Naive B cell (primary cell): ENCODE measurements at regions not wholly inside any gene's neighbourhood (a gene's known extent, or its start where the extent isn't known, plus 50 kb on each side); places are given as distances from the start of the nearest gene placed in this dataset.

Source experiments
- ATAC-seq, 2 donors: fragments of 150-1000 bp; cut with Tn5 transposase; 2 replicates each; pipeline ENCODE4 v1.10.0; 2021; ENCODE audit warnings: low read depth in 2 of 2, mild to moderate bottlenecking in 2 of 2, moderate library complexity in 2 of 2
- DNase-seq: peaks from one replicate; pipeline ENCODE4 v3.0.0; 2022
- H3K27ac Mint-ChIP-seq, 6 donors: one replicate each; pipeline ENCODE4 v1.8.0; 2020 to 2022; ENCODE audit warnings: mild to moderate bottlenecking in 6 of 6, mixed read lengths in 6 of 6, moderate library complexity in 5 of 6, inconsistent platforms in 2 of 6
- H3K27me3 Mint-ChIP-seq, 3 donors: one replicate each; pipeline ENCODE4 v1.8.0; 2021 to 2022; ENCODE audit warnings: mixed read lengths in 3 of 3, mild to moderate bottlenecking in 1 of 3
- H3K36me3 Mint-ChIP-seq, 2 donors: one replicate each; pipeline ENCODE4 v1.8.0; 2020 to 2022; ENCODE audit warnings: mixed read lengths in 2 of 2, inconsistent platforms in 1 of 2, mild to moderate bottlenecking in 1 of 2
- H3K4me1 Mint-ChIP-seq, 3 donors: one replicate each; pipeline ENCODE4 v1.8.0; 2020 to 2022; ENCODE audit warnings: mixed read lengths in 3 of 3, inconsistent platforms in 1 of 3, mild to moderate bottlenecking in 1 of 3, moderate library complexity in 1 of 3
- H3K4me3 Mint-ChIP-seq, 8 donors: one replicate each; pipeline ENCODE4 v1.8.0; 2020 to 2022; ENCODE audit warnings: mild to moderate bottlenecking in 8 of 8, mixed read lengths in 8 of 8, moderate library complexity in 8 of 8, inconsistent platforms in 2 of 8
- H3K9me3 Mint-ChIP-seq, 7 donors: one replicate each; pipeline ENCODE4 v1.8.0; 2020 to 2022; ENCODE audit warnings: mixed read lengths in 7 of 7, mild to moderate bottlenecking in 5 of 7, inconsistent platforms in 2 of 7, moderate library complexity in 1 of 7

DNA sequence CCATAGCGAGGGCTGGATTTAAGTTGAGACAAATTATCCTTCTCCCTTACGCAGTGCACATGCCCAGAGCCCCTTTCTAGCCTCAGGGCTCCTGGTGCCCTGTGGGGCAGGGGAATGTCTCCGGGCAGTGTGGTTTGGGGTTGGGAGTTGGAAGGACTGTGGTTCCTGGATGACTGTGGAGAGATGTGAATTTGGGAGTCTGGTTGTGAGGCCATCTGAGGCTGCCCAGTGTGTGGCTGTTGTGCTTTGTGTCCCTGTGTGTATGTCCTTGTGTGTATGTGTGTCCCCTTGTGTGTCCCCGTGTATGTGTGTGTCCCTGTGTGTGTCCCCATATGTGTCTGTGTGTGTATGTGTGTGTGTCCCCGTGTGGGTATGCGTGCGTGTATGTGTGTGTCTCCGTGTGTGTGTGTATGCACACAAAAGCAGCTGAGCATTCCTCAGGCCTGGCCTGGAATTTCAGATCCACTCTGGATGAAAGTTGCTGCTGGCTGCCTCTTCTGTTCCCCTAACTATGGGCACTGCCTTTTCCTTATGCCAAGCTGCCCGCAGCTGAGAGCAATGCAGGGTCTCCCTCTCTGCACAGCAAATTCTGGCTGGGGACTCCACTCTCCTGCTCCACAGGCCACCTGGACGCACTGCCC lies 65.4 kb downstream of the UBIAD1 start:
- no peak for DNase-seq
- Mint-ChIP-seq H3K4me1 (peaks cover 19 to 35% (median 22%) of the 10 kb centered on the region in 3 donors), H3K27ac (peak overlapping the region in 1 of 6 donors; percentile 14), H3K9me3 (no peaks in the 10 kb centered on the region), H3K36me3 (no peaks in the 10 kb centered on the region), H3K27me3 (peaks cover 12 to 39% (median 32%) of the 10 kb centered on the region in 3 donors), H3K4me3 (peak overlapping the region in 1 of 8 donors; percentile 58)
- no peak for ATAC-seq

DNA sequence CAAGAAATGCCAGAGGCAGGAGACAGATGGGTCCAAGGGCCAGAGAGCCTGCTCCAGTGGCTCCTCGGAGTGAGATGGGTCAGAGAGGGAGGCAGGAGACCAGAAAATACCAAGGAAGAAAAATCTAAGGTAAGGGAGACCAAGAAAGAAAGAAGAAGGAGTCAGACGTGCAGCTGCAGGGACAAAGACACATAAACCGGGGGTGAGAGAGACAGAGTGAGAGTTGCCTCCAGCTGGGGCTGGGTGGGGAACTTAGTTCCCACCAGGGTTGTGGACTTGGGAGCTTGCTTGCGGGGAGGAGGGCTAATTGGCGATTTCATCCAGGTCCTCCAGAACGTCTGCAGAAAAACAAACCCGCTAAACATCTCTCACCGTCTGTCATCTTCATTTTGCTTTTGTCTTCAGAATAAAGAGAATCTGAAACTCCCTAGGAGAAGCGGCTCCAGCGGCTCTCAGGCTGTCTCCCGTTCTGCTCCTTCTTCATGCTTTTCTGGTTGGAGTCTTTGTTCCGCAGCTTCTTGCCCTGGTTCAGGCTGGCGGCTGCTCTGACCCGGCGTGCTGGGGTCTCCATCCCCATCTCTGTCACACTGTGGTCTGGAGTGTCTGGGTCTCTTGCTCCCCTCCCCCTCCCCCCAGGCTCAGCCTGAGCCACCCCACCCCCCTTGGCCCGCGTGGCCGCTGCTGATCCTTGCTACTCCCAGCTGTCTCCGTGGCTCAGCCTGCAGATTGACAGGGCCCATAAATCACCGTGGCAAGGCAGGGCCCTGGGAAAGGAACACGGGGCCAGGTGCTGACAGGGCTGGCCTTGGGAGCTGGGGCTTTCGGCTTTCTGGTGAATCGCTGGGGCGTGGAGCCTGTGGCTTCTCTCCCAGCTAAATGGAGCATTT lies 66.6 kb downstream of the UBIAD1 start:
- ATAC-seq: no peak
- no peaks in the 10 kb centered on the region for H3K9me3 Mint-ChIP-seq
- H3K4me1 Mint-ChIP-seq: peaks cover 18 to 35% (median 19%) of the 10 kb centered on the region in 3 donors
- peak overlapping the region in 2 of 6 donors; percentile 40 to 91 for H3K27ac Mint-ChIP-seq
- H3K36me3 Mint-ChIP-seq: no peaks in the 10 kb centered on the region
- no peak for DNase-seq
- H3K4me3 Mint-ChIP-seq: peak overlapping the region in 2 of 8 donors; percentile 26 to 40
- peaks cover 12 to 39% (median 32%) of the 10 kb centered on the region in 3 donors for H3K27me3 Mint-ChIP-seq

GRCh38 chr1:11340233-11340632 lies 67.2 kb downstream of the UBIAD1 start:
- H3K9me3 Mint-ChIP-seq: no peaks in the 10 kb centered on the region
- H3K4me3 Mint-ChIP-seq: peak overlapping the region in 1 of 8 donors; percentile 6
- ATAC-seq (no peak), DNase-seq (no peak)
- no peak overlapping the region for H3K27ac Mint-ChIP-seq
- peaks cover 12 to 45% (median 38%) of the 10 kb centered on the region in 3 donors for H3K27me3 Mint-ChIP-seq
- H3K4me1 Mint-ChIP-seq: peaks cover 14 to 32% (median 19%) of the 10 kb centered on the region in 3 donors
- H3K36me3 Mint-ChIP-seq: no peaks in the 10 kb centered on the region

GRCh38 chr1:11341901-11342552 lies 69.0 kb downstream of the UBIAD1 start:
- H3K27me3 Mint-ChIP-seq: peaks cover 12 to 46% (median 39%) of the 10 kb centered on the region in 3 donors
- H3K36me3 Mint-ChIP-seq: no peaks in the 10 kb centered on the region
- H3K27ac Mint-ChIP-seq: no peak overlapping the region
- H3K9me3 Mint-ChIP-seq: no peaks in the 10 kb centered on the region
- DNase-seq (no peak), ATAC-seq (no peak)
- peaks cover 12 to 28% (median 19%) of the 10 kb centered on the region in 3 donors for H3K4me1 Mint-ChIP-seq
- H3K4me3 Mint-ChIP-seq: no peak overlapping the region

- Mint-ChIP-seq H3K27ac (no peak overlapping the region), H3K4me1 (peaks cover 11 to 25% (median 15%) of the 10 kb centered on the region in 3 donors), H3K36me3 (no peaks in the 10 kb centered on the region), H3K27me3 (peaks cover 9 to 46% (median 39%) of the 10 kb centered on the region in 3 donors), H3K4me3 (no peak overlapping the region), H3K9me3 (no peaks in the 10 kb centered on the region)
- ATAC-seq (no peak), DNase-seq (no peak)
Observed at GRCh38 chr1:11342621-11343032, 69.6 kb downstream of the UBIAD1 start.

DNA sequence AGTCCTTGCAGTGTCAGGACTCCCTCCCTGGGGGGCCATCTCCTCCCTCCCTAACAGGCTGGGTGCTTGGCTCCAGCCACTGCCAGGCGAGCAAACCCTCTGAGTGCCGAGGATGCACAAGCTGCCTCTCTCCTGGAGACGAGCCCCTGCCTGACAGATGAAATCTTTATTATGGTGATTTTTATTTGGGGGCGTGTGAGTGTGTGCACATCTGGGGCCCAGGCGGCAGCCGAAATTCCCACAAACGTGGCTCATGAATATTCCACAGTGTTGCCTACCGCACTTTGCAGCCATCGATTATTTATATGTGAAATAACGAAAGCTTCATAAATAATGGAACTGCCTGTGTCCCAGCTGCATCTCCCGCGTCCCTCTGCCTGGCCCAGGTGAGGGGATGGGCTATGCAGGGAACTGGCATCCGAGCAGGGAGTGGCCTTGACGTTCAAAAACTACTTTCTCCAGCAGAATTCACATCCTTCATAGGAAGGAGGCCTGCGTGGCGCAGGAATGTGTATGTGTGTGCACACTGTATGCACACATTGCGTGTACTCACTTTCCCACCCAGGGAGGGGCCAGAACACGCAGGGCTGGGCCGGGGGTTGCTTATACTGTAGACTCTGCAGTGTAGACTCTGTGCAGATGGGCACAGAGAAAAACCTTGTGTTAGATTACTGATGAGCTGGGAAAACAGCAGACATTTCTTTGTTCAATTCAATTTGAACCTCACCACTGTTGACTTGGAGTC lies 73.1 kb downstream of the UBIAD1 start:
- ATAC-seq: no peak
- Mint-ChIP-seq H3K27me3 (peaks cover 2 to 32% (median 27%) of the 10 kb centered on the region in 3 donors), H3K36me3 (no peaks in the 10 kb centered on the region), H3K4me1 (peaks cover 0 to 8% (median 7%) of the 10 kb centered on the region in 3 donors), H3K27ac (peak overlapping the region in 1 of 6 donors; percentile 52), H3K4me3 (no peak overlapping the region), H3K9me3 (peaks cover 0 to 10% (median 0%) of the 10 kb centered on the region in 7 donors)
- DNase-seq: no peak

GRCh38 chr1:11350265-11350664 lies 77.3 kb downstream of the UBIAD1 start:
- peaks cover 0 to 12% (median 5%) of the 10 kb centered on the region in 7 donors for H3K9me3 Mint-ChIP-seq
- ATAC-seq (no peak), DNase-seq (no peak)
- peaks cover 8 to 18% (median 14%) of the 10 kb centered on the region in 3 donors for H3K4me1 Mint-ChIP-seq
- H3K27ac Mint-ChIP-seq: no peak overlapping the region
- H3K36me3 Mint-ChIP-seq: peaks cover 0 to 8% of the 10 kb centered on the region in 2 donors
- peaks cover 13 to 32% (median 26%) of the 10 kb centered on the region in 3 donors for H3K27me3 Mint-ChIP-seq
- no peak overlapping the region for H3K4me3 Mint-ChIP-seq

GRCh38 chr1:11352058-11352715 lies 79.2 kb downstream of the UBIAD1 start:
- Mint-ChIP-seq H3K27ac (no peak overlapping the region), H3K4me3 (no peak overlapping the region), H3K9me3 (peaks cover 0 to 12% (median 5%) of the 10 kb centered on the region in 7 donors), H3K4me1 (peaks cover 8 to 18% (median 14%) of the 10 kb centered on the region in 3 donors), H3K27me3 (peaks cover 13 to 48% (median 32%) of the 10 kb centered on the region in 3 donors), H3K36me3 (peaks cover 0 to 8% of the 10 kb centered on the region in 2 donors)
- ATAC-seq: no peak
- DNase-seq: no peak

DNA sequence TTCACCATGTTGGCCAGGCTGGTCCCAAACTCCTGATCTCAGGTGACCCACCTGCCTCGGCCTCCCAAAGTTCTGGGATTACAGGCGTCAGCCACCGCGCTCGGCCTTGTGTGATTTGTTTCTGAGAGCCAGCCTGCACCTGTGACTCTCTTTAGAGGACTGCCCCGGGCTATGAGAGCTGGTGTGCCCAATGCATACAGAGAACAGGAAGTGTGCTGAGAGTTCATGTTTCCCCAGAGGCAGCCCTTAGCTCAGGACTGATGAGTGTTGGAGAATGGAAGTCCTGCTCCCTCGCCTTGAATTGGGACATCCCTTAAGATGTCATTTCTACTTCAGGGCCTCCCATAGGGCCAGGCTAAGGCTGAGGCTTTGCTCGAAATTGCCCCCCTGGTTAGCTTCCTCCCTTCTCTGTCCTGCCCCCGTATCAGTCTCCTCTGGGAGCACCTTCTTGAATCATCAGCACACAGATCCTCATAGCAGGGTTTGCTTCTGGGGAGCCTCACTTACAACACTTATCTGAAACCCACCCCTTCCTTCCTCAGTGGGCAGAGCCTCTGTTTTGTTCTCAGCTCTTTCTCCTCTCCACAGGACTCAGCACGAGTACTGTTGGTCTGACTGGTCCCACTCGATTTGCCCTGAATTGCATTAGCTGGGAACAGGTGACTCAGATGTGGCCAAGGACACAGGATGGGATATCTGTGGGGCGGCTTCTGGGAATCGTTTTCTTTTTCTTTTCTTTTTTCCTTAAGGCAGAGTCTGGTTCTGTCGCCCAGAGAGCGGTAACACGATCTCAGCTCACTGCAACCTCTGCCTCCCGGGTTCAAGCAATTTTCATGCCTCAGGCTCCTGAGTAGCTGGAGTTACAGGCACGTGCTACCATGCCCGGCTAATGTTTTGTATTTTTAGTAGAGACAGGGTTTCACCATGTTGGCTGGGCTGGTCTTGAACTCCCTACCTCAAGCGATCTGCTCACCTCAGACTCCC lies 80.1 kb downstream of the UBIAD1 start:
- Mint-ChIP-seq H3K4me1 (peaks cover 8 to 18% (median 14%) of the 10 kb centered on the region in 3 donors), H3K27ac (peak overlapping the region in 1 of 6 donors; percentile 80)

DNA sequence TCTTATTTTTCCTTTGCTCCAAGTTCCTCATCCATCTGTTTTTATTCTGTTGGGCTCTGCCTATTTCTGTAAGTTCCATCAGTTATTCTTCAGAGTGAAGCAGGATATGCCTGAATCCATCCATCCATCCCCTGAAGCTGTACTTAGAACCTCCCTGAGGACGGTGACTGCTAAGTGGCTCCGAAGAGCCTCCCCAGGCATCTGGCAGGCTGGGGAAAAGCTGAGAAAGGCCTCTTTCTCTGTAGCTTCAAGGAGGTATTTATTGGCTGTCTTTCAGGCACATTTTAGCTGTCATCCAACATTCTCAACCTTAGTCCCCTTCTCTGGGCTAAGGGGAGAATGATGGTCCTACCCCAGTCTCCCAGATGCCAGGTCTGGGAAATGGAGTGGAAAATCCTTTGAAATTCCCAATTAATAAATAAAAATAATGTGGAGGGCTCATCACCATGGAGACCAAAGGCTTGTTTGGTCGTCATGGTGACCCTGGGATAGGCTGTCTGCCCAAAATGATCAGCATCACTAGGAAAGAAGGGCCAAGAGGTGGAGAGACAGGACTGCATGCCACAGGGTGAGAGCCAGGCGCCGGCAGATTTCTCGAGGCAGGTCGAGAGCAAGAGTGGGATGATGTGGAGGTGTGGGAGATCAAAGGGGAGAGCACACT lies 82.0 kb downstream of the UBIAD1 start:
- DNase-seq (no peak), ATAC-seq (no peak)
- H3K36me3 Mint-ChIP-seq: peaks cover 0 to 8% of the 10 kb centered on the region in 2 donors
- H3K9me3 Mint-ChIP-seq: peaks cover 0 to 6% (median 2%) of the 10 kb centered on the region in 7 donors
- H3K27me3 Mint-ChIP-seq: peaks cover 19 to 53% (median 30%) of the 10 kb centered on the region in 3 donors
- no peak overlapping the region for H3K27ac Mint-ChIP-seq
- H3K4me1 Mint-ChIP-seq: peaks cover 8 to 15% (median 12%) of the 10 kb centered on the region in 3 donors
- H3K4me3 Mint-ChIP-seq: no peak overlapping the region

More for the DNA sequence above, 80.1 kb downstream of the UBIAD1 start:
- Mint-ChIP-seq H3K4me3 (peak overlapping the region in 4 of 8 donors; percentile 8 to 43 (median 33)), H3K36me3 (peaks cover 0 to 8% of the 10 kb centered on the region in 2 donors), H3K9me3 (peaks cover 0 to 12% (median 5%) of the 10 kb centered on the region in 7 donors), H3K27me3 (peaks cover 17 to 55% (median 38%) of the 10 kb centered on the region in 3 donors)
- DNase-seq (no peak), ATAC-seq (peak; percentile 54 to 58)
